Activated CD8-positive, alpha-beta T cell treated with anti-CD3 and anti-CD28 coated beads for 36 hours (primary cell): ENCODE measurements at regions not wholly inside any gene's neighbourhood (a gene's known extent, or its start where the extent isn't known, plus 50 kb on each side); places are given as distances from the start of the nearest gene placed in this dataset.

Experiments
- ATAC-seq: fragments of 200-7000 bp; cut with Tn5 transposase; one replicate; pipeline ENCODE4 v1.10.0; 2021; ENCODE audit warnings: mild to moderate bottlenecking, moderate library complexity
- CTCF ChIA-PET: fragments of 350-600 bp; sonication (Branson Sonifier 250); formaldehyde crosslinking; loops from one replicate; lab custom pipeline; 2021; ENCODE audit warnings: antibody characterized with exemption; lab: Charles Lee
- POLR2A ChIA-PET: fragments of 350-600 bp; sonication (Branson Sonifier 250); formaldehyde crosslinking; loops from one replicate; lab custom pipeline; 2021; ENCODE audit warnings: antibody characterized with exemption; lab: Charles Lee
- DNase-seq: peaks from one replicate; pipeline ENCODE4 v3.0.0-alpha.2; 2020
- H3K27ac Mint-ChIP-seq: one replicate; pipeline ENCODE4 v1.8.0; 2021; ENCODE audit warnings: mild to moderate bottlenecking, mixed read lengths
- H3K27me3 Mint-ChIP-seq: one replicate; pipeline ENCODE4 v1.8.0; 2021; ENCODE audit warnings: mixed read lengths
- H3K36me3 Mint-ChIP-seq: one replicate; pipeline ENCODE4 v1.8.0; 2021; ENCODE audit warnings: low read depth, mixed read lengths
- H3K4me1 Mint-ChIP-seq: one replicate; pipeline ENCODE4 v1.8.0; 2021; ENCODE audit warnings: low read depth, mixed read lengths
- H3K4me3 Mint-ChIP-seq: one replicate; pipeline ENCODE4 v1.8.0; 2021; ENCODE audit warnings: mild to moderate bottlenecking, moderate library complexity, mixed read lengths
- H3K9me3 Mint-ChIP-seq: one replicate; pipeline ENCODE4 v1.8.0; 2021; ENCODE audit warnings: mixed read lengths
- CTCF ChIP-seq: fragments of 200-600 bp; IDR thresholded peaks from one replicate; pipeline ENCODE4 v1.8.0; 2022; ENCODE audit warnings: antibody characterized with exemption, mild to moderate bottlenecking
- intact Hi-C: fragments of 100-400 bp; cut with micrococcal nuclease; formaldehyde crosslinking; loops from one replicate; pipeline ENCODE4 v1.10.0; 2022

DNA sequence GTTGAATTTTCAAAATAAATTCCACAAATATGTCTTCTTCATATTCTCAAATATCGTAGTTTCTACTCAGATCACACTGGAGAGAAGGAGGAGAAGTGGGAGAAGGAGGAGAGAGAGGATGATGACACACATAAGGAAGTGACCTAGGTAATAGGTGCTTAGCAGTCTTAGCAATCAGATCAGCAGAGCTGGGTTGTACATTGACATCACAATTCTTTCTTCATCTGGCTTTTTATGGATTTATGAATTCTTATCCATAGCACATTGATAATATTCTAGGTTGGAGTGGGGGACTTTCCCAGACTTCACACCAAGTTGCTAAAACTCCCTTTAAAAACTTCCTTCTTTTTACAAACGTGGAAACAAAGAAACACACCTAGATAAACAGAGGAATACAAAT is 86.9 kb downstream of the FGF9 start:
- DNase-seq (no peak), ATAC-seq (no peak)
- no peak overlapping the region for H3K27ac Mint-ChIP-seq
- H3K9me3 Mint-ChIP-seq = no peaks in the 10 kb centered on the region
- POLR2A ChIA-PET = no interaction called here
- intact Hi-C loops = no loop called here
- H3K4me1 Mint-ChIP-seq = no peaks in the 10 kb centered on the region
- H3K36me3 Mint-ChIP-seq = no peaks in the 10 kb centered on the region
- CTCF ChIA-PET = no interaction called here
- no peak for TF ChIP-seq CTCF
- H3K4me3 Mint-ChIP-seq = no peak overlapping the region
- peaks cover 9% of the 10 kb centered on the region for H3K27me3 Mint-ChIP-seq

GRCh38 chr13:21758441-21758840 is 87.6 kb downstream of the FGF9 start:
- no peak for TF ChIP-seq CTCF
- intact Hi-C loops = no loop called here
- CTCF ChIA-PET = no interaction called here
- ATAC-seq (no peak), DNase-seq (no peak)
- H3K36me3 Mint-ChIP-seq = no peaks in the 10 kb centered on the region
- H3K4me1 Mint-ChIP-seq = no peaks in the 10 kb centered on the region
- no peak overlapping the region for H3K27ac Mint-ChIP-seq
- peaks cover 9% of the 10 kb centered on the region for H3K27me3 Mint-ChIP-seq
- no peak overlapping the region for H3K4me3 Mint-ChIP-seq
- POLR2A ChIA-PET = no interaction called here
- no peaks in the 10 kb centered on the region for H3K9me3 Mint-ChIP-seq

DNA sequence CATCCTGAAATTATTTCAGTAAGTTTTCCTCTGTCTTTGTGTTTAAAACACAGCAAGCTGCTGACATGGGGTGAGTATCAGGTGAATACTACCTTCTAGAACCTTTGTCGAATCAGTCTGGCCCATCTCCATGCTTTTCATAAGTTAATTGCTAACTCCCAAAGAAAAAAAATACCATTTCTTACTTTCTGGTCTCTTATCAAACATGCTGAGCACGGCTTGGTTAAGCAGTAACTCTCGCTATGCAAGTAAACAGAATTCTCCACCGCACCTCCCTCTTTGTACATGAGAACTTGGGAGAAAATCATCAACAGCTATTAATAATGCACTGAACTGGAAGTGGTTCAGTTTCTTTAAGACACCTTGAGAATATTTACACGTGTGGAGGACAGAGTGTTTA is 88.6 kb downstream of the FGF9 start:
- no peaks in the 10 kb centered on the region for H3K9me3 Mint-ChIP-seq
- ChIA-PET CTCF (no interaction called here), POLR2A (no interaction called here)
- ATAC-seq = no peak
- H3K27ac Mint-ChIP-seq = no peak overlapping the region
- intact Hi-C loops = no loop called here
- no peaks in the 10 kb centered on the region for H3K4me1 Mint-ChIP-seq
- no peak overlapping the region for H3K4me3 Mint-ChIP-seq
- no peak for DNase-seq
- H3K36me3 Mint-ChIP-seq = no peaks in the 10 kb centered on the region
- H3K27me3 Mint-ChIP-seq = peaks cover 8% of the 10 kb centered on the region
- TF ChIP-seq CTCF = no peak

- ChIA-PET POLR2A (no interaction called here), CTCF (no interaction called here)
- no peak for DNase-seq
- TF ChIP-seq CTCF = no peak
- peaks cover 6% of the 10 kb centered on the region for H3K27me3 Mint-ChIP-seq
- no peak for ATAC-seq
- H3K36me3 Mint-ChIP-seq = no peaks in the 10 kb centered on the region
- intact Hi-C loops = no loop called here
- no peaks in the 10 kb centered on the region for H3K9me3 Mint-ChIP-seq
- H3K4me3 Mint-ChIP-seq = no peak overlapping the region
- H3K4me1 Mint-ChIP-seq = no peaks in the 10 kb centered on the region
- no peak overlapping the region for H3K27ac Mint-ChIP-seq
Observed at GRCh38 chr13:21759911-21760310, 89.0 kb downstream of the FGF9 start.

DNA sequence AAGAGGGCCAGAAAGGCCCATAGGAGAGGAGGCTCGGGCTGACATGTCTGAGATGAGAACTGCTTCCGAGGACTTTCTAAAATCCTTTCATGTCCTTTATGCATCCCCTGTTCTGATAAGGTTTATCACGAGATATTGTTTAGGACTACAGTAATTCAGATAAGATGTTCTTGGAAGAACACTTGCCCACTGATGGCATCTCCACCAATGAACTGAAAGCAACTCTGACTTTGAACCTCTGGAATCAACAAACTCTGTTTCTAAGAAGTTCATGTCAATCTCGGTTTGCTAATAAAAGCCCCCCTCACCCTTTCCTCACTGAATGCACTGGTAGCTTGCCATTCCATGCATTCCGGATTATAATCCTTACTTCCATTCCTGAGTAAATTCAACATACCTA is 90.9 kb downstream of the FGF9 start:
- H3K27me3 Mint-ChIP-seq = no peaks in the 10 kb centered on the region

More for the DNA sequence above, 90.9 kb downstream of the FGF9 start:
- Mint-ChIP-seq H3K27ac (no peak overlapping the region), H3K4me1 (no peaks in the 10 kb centered on the region), H3K4me3 (no peak overlapping the region), H3K36me3 (no peaks in the 10 kb centered on the region), H3K9me3 (no peaks in the 10 kb centered on the region)
- intact Hi-C loops = no loop called here
- DNase-seq = no peak
- no peak for ATAC-seq
- CTCF ChIA-PET = interaction anchor here (1.5 kb wide), 1 partner anchor 124 kb away, joined by 4 read pairs; no protein-coding TSS in a partner anchor
- no peak for TF ChIP-seq CTCF
- POLR2A ChIA-PET = no interaction called here
